OCI-LY7 (cell line): ENCODE measurements at regions not wholly inside any gene's neighbourhood (a gene's known extent, or its start where the extent isn't known, plus 50 kb on each side); places are given as distances from the start of the nearest gene placed in this dataset.

Experiments used
- BruUV-seq: library from RNA; stranded (reverse); fragments of 400-500 nt; replicated peaks from 2 replicates; lab custom pipeline; 2021; lab: Mats Ljungman, UMichigan
- CTCF ChIA-PET: fragments of 300-600 bp; sonication (Branson Sonifier 250); formaldehyde crosslinking; loops from one replicate; lab custom pipeline; 2022; ENCODE audit warnings: antibody characterized with exemption; ENCODE audit not compliant: unreplicated experiment; lab: Charles Lee
- POLR2A ChIA-PET: fragments of 300-600 bp; sonication (Branson Sonifier 250); formaldehyde crosslinking; loops from one replicate; lab custom pipeline; 2022; ENCODE audit warnings: antibody characterized with exemption; lab: Charles Lee
- DNase-seq: peaks from one replicate; pipeline ENCODE4 v3.0.0-alpha.2; 2015; ENCODE audit warnings: low spot score
- H2AFZ ChIP-seq: fragments of 200-600 bp; sonication (generic), shearing (Covaris generic); 2 replicates; pipeline ENCODE4 v1.6.1; 2014; ENCODE audit warnings: mild to moderate bottlenecking, antibody characterized with exemption, low read length, moderate library complexity
- H3K27ac ChIP-seq: fragments of 200-600 bp; sonication (generic); 2 replicates; pipeline ENCODE4 v1.5.1; 2014; ENCODE audit warnings: mixed run types, low read depth, mild to moderate bottlenecking, moderate library complexity, low read length, inconsistent platforms; ENCODE audit not compliant: poor library complexity, severe bottlenecking
- H3K36me3 ChIP-seq: fragments of 200-600 bp; sonication (generic); 2 replicates; pipeline ENCODE4 v1.6.1; 2014; ENCODE audit warnings: mild to moderate bottlenecking, antibody characterized with exemption, low read length, moderate library complexity, mixed read lengths; ENCODE audit not compliant: insufficient read depth
- H3K4me1 ChIP-seq: fragments of 200-600 bp; sonication (generic); 2 replicates; pipeline ENCODE4 v1.5.1; 2014; ENCODE audit warnings: mild to moderate bottlenecking, low read length; ENCODE audit not compliant: insufficient read depth, poor library complexity, severe bottlenecking
- H3K4me2 ChIP-seq: fragments of 200-600 bp; sonication (generic); 2 replicates; pipeline ENCODE4 v1.6.1; 2014; ENCODE audit warnings: mild to moderate bottlenecking, low read length
- H3K4me3 ChIP-seq: fragments of 200-600 bp; sonication (generic); 2 replicates; pipeline ENCODE4 v1.5.1; 2014; ENCODE audit warnings: mild to moderate bottlenecking, low read depth, low read length; ENCODE audit not compliant: poor library complexity, severe bottlenecking
- H3K79me2 ChIP-seq: fragments of 200-600 bp; sonication (generic); 2 replicates; pipeline ENCODE4 v1.6.1; 2016; ENCODE audit warnings: low read depth, mild to moderate bottlenecking, low read length, moderate library complexity, mixed read lengths; ENCODE audit not compliant: insufficient read depth
- H3K9me2 ChIP-seq: fragments of 200-600 bp; sonication (generic); 2 replicates; pipeline ENCODE4 v1.6.1; 2016; ENCODE audit warnings: mild to moderate bottlenecking, low read length, mixed read lengths; ENCODE audit not compliant: insufficient read depth
- H3K9me3 ChIP-seq: fragments of 200-600 bp; sonication (generic); 2 replicates; pipeline ENCODE4 v1.6.1; 2014; ENCODE audit warnings: mild to moderate bottlenecking, mixed run types, low read length, mixed read lengths
- H4K20me1 ChIP-seq: fragments of 200-600 bp; sonication (generic); 2 replicates; pipeline ENCODE4 v1.6.1; 2014; ENCODE audit warnings: mild to moderate bottlenecking, antibody characterized with exemption, low read length, moderate library complexity, mixed read lengths; ENCODE audit not compliant: insufficient read depth
- CTCF ChIP-seq: fragments of 200-600 bp; sonication (generic); conservative IDR thresholded peaks from 2 replicates; pipeline ENCODE4 v1.5.1; 2014; ENCODE audit warnings: mild to moderate bottlenecking, antibody characterized with exemption, low read length, moderate library complexity, mixed read lengths
- EZH2phosphoT487 ChIP-seq: fragments of 200-600 bp; sonication (generic); IDR thresholded peaks from 2 replicates; pipeline ENCODE4 v1.6.1; 2018; ENCODE audit warnings: low read depth, borderline replicate concordance, mild to moderate bottlenecking, mixed run types, antibody characterized with exemption, low read length, moderate library complexity, mixed read lengths
- intact Hi-C: fragments of 100-400 bp; cut with micrococcal nuclease; formaldehyde crosslinking; loops from one replicate; pipeline ENCODE4 v1.10.0; 2022; ENCODE audit not compliant: unreplicated experiment

- Histone ChIP-seq H3K27ac (no peak overlapping the region), H3K4me1 (no peaks in the 10 kb centered on the region), H2AFZ (no peak overlapping the region), H3K4me2 (no peak overlapping the region), H3K9me2 (no peaks in the 10 kb centered on the region), H3K36me3 (no peaks in the 10 kb centered on the region), H3K9me3 (no peaks in the 10 kb centered on the region), H3K79me2 (no peaks in the 10 kb centered on the region), H3K4me3 (no peak overlapping the region), H4K20me1 (no peaks in the 10 kb centered on the region)
- TF ChIP-seq CTCF: no peak
- no peak for TF ChIP-seq EZH2phosphoT487
- ChIA-PET CTCF (no interaction called here), POLR2A (interaction anchor here (0.6 to 1.6 kb wide), 2 partner anchors 18 to 768 kb away, joined by 3 read pairs; no protein-coding TSS in a partner anchor)
- BruUV-seq: no TSS peak
- intact Hi-C loops: no loop called here
- no peak for DNase-seq
These were observed 198.7 kb downstream of the SEMA6A start for GRCh38 chr5:116375926-116376325.

- CTCF ChIA-PET: no interaction called here
- TF ChIP-seq CTCF: no peak
- TF ChIP-seq EZH2phosphoT487: no peak
- no TSS peak for BruUV-seq
- Histone ChIP-seq H3K4me2 (no peak overlapping the region), H3K4me1 (no peaks in the 10 kb centered on the region), H3K36me3 (no peaks in the 10 kb centered on the region), H3K27ac (no peak overlapping the region), H3K9me3 (no peaks in the 10 kb centered on the region), H2AFZ (no peak overlapping the region), H3K4me3 (no peak overlapping the region), H4K20me1 (no peaks in the 10 kb centered on the region), H3K9me2 (no peaks in the 10 kb centered on the region), H3K79me2 (no peaks in the 10 kb centered on the region)
- DNase-seq: no peak
- intact Hi-C loops: no loop called here
- POLR2A ChIA-PET: no interaction called here
These were observed 200.2 kb downstream of the SEMA6A start for GRCh38 chr5:116374434-116374852.

GRCh38 chr5:116372931-116373597 is 201.6 kb downstream of the SEMA6A start:
- ChIA-PET POLR2A (no interaction called here), CTCF (interaction anchor here (0.5 kb wide), 1 partner anchor 27 kb away, joined by 4 read pairs; no protein-coding TSS in a partner anchor)
- Histone ChIP-seq H3K9me3 (no peaks in the 10 kb centered on the region), H3K79me2 (no peaks in the 10 kb centered on the region), H2AFZ (no peak overlapping the region), H3K4me2 (no peak overlapping the region), H3K4me1 (no peaks in the 10 kb centered on the region), H3K36me3 (no peaks in the 10 kb centered on the region), H3K4me3 (no peak overlapping the region), H3K9me2 (no peaks in the 10 kb centered on the region), H4K20me1 (no peaks in the 10 kb centered on the region), H3K27ac (no peak overlapping the region)
- no peak for DNase-seq
- no peak for TF ChIP-seq EZH2phosphoT487
- TF ChIP-seq CTCF: no peak
- intact Hi-C loops: no loop called here
- no TSS peak for BruUV-seq
